HG02759 (cell line): ENCODE measurements at regions not wholly inside any gene's neighbourhood (a gene's known extent, or its start where the extent isn't known, plus 50 kb on each side); places are given as distances from the start of the nearest gene placed in this dataset.

Experiments
- ATAC-seq: cut with Tn5 transposase; IDR thresholded peaks from one replicate; pipeline ENCODE4 v1.9.1; 2021; ENCODE audit warnings: mild to moderate bottlenecking, moderate library complexity; ENCODE audit not compliant: unreplicated experiment

DNA sequence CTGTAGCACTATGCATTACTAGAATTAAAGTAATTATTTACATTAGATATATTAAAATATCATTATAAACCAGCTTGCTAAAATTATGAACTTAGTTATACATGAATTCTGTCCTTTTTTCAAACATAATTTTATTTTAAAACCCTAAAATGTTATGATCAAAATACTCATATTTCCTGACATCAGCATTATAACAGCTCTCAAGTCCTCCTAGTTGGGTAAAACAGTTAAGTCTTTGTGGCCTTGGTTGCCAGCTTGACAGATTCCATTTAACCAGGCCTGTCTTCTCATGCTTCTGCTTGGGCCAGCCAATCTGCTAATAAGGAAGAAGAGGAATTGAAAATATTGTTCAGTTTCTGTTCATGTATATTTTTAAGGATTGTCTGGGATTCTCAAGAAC is 147.9 kb upstream of the SLC35B3 start:
- no peak for ATAC-seq

DNA sequence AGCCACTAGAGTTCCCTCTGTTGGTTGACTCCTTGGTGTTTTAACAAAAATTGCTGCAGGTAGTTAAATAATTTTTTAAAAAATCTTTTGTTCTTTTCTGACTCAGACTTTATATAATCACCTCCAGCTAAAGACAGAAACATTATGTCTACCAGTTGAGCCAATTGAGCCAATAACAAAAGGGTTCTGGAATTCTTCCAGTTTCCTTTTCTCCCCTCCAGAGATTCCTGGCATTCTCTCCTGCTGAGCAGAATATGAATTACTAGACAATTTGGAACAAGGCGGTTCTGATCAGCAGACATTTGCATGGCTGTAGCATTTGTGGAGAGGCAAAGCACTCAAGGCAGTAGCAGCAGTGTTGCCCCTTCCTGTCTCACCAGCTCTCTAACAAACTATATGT is 144.0 kb upstream of the SLC35B3 start:
- ATAC-seq, result no peak

DNA sequence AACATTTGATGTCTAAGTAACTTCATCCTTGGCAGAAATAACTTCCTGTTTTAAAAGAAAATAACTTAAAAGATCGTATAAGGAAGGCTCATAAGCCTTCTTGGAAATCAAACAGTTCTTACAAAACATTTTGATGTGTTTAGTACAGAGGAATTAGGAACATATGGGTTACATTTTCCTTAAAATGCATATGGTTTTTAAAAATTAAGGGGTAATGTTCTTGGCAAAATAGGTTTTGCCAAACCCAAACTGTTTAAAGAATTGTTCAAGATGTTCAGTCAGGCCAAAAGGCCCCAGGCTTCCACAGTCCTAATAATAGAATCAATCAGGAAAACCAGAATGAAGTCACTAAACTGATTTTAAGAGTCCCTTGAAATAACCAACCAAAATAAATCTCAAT is 142.7 kb upstream of the SLC35B3 start:
- ATAC-seq, result no peak

DNA sequence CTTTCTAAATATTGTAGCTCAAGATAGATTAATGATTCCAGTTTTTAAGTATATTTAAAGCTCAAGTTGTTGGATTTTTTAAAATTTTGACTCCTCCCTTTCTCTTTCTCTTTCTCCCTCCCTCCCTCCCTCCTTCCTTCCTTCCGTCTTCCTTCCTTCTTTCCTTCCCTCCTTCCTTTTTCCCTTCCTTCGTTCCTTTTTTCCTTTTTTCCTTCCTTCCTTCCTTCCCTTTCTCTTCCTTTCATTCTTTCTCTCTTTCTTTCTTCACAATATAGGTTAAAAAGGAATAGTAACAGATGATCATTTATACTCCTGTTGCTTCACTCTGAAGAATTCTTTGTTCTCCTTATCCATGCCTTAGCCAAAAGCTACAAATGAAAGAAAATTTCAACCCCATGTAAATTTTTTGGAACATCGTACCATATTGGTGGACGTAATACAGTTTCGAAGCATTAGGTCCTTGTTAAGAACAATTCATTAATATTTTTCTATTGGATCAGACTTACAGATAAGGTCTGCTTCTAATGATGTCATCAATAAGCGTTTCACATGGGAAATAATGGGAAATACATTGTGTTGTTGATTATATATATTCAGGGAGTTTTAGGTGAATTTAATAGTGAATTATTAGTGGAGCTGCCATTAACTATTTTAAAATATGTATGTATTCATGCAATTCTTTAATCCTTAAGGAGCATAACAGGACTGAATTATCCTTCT is 139.6 kb upstream of the SLC35B3 start:
- ATAC-seq, result no peak

DNA sequence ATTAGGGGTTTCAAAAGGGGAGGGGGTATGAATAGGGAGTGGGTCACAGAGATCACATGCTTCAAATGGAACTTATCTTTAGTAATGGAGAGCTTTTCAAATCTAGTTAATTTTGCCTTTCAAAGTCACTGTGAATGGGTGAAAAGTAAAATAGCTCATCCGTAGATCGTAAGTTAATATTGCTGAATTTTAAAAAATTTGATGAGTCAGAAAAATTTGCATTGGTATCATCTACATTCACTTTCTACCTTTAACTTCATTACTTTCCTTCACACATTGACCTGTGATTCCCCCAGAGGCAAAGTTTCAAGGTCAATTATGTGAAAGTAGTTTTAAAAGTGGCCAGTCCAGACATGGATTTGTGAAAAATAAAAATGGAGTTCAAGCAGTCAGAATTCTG is 139.0 kb upstream of the SLC35B3 start:
- no peak for ATAC-seq

DNA sequence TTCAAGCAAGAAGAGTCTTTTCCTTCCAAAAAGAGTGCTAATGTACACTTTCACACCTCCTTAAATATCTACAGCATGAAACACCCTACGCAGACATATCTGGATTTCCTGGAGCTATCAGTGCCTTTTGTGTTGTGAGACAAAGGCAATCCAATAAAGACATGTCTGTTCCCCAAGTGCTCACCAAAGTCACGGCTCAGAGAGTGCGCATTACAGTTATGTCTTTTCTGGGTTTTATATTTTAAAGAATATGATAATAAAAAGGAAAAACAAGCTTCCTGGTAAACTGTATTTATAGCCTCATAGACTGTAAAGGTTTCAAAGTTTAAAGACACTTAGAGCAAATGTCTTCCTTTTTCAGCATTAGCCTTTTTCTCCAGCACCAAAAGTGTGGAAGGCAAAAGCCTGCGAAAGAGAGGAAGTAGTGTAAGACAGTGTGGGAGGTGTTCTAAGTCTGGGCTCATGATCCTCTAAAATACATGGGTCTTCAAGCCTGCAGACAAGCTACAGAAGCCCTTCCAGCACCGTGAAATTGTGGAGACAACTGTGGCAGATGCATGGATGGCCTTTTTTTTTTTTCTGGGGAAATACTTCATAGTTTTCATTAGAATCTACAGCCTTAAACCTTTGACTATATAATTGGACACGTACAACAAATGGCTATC is 135.0 kb upstream of the SLC35B3 start:
- ATAC-seq, result no peak

DNA sequence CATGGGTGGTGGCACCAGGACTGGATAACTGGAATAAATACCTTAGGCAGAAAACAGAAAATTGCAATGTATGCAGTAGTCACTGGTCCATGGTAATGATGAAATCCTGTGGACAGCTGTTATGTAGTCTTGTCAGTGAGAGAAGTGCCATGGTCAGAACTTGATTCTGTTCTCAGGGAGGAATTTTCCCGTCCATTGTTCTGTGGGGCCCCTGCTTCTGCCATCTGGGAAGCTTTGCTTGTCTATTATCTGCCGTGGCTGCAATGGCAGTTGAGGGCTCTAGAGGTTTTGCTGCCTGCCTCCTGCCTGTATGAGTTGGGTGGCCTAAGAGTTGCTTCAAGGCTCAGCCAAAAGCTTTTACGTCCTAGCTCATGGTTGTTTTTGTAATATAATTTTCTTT is 126.8 kb upstream of the SLC35B3 start:
- ATAC-seq, result no peak

DNA sequence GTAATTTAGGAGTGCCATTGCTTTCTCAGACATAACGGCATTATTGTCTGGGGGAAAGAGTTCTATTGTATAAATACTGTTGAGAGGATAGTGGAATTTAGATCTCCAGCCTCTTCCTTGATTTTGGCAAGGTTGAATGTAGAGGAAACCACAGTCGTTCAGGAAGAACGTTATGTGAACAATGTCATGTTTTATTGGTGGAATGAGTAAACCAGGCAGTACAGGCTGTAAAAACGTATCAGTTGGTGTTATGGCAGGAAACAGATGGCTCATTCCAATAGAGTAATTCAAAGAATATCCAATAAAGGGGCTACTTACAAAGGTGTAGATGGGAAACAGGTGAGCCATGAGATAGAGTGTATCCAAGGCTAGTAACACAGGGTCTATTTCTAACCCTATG is 123.6 kb upstream of the SLC35B3 start:
- ATAC-seq, result no peak

DNA sequence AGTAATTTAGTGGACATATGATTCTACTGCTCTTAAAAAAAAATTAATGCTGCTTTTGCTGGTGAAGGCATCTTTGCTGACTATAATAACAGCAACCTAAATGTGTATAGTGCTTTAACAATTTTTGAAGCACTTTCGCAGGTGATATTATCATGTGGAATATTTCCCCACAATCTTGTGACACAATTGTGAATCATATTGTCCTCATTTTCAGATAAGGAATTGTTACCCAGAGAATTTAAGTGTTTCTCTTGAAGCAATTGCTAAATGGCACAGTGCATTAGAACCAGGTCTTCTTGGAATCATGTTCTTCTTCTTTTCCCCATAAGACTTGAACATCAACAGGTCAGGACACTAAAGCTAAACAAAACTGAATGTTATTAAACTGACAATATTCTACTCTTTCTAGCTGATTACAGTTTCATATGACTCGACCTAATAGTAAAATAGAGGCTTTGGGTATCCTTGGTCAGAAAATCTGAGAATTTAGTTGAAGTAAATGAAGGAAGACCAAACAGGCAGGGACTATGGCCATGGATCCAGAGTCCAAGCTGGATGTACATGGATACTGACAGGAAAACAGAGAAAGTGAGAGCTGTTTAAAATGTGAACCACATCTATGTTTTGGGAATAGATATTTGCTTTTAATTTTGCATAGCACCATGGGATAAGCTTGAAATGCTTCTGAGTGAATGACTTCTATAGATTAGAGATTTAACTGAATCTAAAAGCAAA is 121.8 kb upstream of the SLC35B3 start:
- ATAC-seq, result no peak

DNA sequence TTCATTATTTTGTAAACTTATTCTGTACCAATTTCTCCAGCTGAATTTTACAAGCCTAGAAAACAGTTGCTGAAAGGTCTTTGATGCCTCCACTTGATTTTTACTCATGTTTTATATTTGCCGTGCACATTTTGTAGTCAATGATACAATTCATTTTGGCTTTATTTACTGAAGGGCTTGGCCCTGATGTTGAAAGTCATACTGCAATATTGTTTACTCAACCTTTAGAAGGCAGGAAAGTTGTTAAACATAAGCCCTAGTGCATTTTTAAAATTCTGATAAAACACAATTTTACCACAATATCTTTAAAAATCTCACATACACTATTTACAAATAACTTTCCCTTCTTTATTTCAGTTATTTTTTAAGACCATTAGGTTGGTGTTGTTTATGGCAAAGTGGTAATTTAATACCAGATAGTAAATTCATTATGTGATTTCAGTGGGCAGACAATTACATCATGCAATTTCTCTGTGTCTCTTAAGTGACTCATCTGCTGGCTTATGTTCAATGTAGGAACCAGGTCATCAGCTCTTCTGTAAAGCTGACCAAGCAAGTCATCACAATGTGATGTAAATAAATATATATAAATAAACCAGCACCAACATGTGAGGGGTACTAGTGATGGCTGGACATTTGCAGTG is 121.1 kb upstream of the SLC35B3 start:
- no peak for ATAC-seq

DNA sequence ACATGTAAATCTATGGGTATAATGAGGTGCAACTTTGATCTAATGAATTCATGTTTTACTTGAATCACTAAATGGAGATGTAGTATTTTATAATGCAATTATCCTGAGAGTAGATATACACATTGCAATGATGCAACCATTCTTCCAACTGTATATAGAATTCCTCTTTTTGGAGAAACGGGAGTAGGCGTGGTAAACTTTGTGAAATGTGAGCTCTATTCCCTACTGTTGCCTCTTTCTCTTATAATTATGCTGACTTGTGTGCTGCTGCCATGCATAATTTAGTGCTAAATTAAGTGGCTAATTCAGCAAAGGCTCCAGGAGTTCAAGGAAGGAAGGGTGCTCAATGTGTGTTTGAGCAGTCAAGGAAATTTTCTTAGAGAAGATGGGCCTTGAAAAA is 116.6 kb upstream of the SLC35B3 start:
- ATAC-seq, result no peak

DNA sequence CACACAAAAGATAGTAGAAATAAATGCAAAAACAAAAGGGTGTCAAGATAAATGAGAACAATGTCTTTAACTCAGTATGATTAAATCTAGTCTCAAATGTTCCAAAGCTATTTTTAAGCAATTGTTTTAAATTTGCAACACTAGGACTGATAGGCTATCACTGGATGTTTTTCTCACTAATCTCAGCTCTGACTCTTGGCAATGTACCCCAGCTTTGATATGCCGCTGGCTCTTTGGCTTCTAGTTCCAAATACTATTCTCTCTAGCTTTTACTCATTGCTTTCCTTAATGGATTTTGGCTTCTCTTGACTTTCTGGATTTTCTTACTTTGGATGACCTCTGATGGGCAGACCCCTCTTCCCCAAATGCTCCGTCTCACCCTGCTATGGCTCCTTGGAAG is 116.0 kb upstream of the SLC35B3 start:
- no peak for ATAC-seq

DNA sequence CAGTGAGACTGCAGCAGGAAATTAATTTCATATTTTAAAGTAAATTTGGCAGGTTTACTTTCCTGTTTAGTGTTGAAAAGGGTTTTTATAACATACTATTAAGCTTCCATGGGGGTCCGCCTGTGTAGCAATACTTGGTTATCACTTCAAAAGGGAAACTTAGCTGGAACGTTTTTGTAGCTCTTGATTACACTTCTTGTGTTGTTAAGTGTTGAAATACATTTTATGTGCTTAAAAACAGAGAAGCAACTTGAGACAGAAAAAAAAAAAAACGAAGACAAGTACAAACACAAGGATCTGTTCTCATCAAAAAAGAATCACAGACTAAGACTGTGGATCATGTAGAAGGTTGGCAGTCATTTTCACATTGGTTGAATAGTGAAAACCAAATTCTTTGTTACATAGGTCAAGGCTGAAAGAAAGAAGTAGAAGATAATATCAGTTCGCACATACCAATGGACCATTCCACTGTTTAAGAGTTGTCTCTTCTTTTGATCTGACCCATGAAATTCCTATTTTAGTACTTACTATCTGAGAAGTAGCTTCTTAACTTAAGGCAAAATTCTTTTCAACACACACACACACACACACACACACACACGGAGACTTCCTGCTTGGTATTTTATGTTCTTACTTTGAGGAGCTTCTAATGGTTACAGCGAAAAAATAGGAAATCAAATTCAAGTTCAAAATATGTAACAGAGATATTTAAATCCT is 113.9 kb upstream of the SLC35B3 start:
- ATAC-seq, result no peak

DNA sequence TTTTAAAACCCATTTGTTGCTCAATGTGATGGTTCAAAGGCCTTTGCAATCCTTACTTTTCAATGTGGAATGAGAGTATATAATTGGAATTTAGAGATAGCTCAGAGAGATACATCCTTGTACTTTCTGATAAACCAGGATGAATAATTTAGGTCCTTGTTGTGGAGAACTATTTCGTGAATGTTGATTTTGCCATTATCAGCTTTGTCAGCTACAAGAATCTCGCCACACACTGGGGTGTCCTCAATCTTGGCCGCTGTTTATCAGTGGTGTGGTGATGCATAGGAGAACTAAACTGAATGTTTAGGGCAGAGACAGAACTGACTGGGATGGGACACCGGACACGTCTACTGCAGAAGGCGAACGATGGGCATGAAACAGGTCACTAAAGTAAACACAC is 111.2 kb upstream of the SLC35B3 start:
- no peak for ATAC-seq

DNA sequence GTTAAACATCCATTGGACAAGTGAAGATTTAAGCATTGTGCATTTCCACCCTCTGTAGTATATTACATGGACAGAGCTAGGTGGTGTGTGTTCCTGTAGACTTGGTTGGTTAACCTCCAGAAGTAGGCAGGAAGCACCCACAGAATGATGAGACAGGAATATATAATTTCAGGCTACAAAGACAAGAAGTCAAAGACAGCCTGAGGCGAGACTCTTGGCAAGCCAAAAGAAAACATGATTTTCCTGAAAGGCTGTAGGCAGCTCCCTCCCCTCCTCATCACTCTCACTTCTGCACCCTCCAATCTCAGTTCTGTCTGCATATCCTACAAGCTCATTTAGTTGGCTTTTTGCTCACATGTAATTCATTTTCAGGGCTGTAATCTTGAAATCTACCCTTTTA is 110.0 kb upstream of the SLC35B3 start:
- ATAC-seq, result no peak

DNA sequence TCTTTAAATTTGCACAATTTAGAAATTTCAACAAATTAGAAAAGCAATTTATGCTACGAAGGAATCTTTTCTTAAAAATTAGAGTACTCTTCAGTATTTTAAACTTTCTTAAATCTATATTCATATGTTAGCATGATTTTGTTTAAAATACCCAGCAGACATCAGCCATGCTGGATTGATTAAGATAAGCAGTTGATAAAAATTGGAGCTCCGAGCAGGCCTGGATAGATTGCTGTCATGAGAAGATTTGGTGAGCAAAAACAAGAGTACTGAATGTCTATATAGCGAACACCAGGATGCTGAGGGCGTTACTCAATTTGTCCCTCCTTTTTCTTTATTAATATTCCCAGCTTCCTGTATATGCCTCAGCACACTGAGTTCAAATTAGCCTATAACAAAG is 108.4 kb upstream of the SLC35B3 start:
- no peak for ATAC-seq

DNA sequence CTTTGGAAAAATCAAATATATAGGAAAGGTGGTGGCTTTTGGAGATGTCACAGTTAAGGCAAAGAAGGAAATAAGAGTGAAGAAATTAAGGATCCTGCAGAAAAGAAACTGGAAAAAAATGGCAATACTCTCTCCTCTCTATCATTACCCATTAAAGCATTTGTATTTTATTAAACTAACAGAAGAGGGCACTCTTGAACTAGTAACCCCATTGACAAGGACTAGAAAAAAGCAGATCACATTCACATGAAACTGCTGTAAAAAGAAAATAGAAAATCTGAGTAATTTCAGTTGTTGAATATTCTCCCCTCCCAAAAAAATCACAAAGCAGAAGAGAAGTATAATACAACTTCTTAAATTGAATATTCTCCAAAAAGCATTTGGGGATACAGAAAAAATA is 104.1 kb upstream of the SLC35B3 start:
- no peak for ATAC-seq

DNA sequence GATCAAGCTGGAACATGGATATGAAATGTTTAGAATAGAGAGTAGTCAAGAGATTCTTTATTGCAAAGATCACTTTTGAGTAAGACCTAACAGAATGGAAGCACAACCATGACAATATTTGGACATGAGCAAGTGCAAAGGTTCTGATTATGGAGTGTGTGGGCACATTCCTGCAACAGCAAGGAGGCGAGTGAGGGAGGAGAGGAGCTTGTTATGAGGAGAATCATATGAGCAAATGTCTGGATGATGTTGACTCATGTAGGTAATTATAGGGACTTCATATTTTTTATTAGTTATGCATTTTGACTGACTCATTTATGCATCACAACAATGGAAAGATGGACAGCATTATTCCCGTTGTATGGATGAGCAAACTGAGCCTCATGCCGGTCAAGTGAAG is 100.8 kb upstream of the SLC35B3 start:
- ATAC-seq, result no peak

DNA sequence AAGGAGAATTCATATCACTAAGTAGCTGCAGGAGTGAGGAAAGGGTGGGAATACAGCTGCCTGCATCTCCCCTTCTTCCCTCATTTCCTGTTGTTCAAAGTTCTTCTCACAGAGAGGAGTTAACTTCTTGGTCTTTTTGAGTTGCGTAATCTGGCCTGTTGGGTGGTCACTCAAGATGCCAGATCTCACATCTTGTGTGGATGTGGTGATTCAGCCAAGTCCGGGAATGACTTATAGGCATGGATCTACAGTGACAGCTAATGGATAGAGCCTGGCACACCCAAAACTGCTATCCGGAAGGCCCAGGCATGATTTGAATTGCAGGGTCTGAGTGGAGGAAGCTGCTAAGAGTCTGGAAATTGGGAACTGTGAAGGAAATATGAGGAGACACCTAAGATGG is 100.2 kb upstream of the SLC35B3 start:
- no peak for ATAC-seq

DNA sequence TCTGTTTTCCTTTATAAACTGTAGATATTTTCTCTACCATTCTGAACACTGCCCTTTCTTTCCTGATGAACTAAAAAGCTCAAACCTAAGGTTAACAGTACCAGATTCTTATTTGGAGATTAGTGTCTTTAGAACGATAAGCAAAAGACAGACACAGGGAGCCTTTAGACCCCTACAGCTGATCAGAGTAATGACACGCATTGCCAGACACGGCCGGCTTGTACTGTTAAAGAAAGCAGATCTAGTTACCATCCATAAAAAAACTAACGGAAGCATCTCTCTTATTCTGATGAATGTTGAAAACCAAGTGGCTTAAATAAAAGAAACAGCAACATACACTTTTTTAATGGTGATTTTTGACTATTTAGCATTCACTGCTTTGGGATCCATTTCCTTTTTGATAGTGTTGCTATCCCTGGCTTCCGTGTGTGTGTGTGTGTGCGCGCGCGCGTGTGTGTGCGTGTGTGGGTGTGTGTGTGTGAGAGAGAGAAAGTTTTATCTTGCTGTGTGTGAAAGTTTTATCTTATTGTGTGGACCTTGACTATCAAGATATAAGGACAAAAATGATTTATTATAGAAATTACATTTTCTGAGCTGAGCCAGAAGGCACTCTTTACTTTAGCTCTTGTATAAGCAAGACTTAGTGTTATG is 95.6 kb upstream of the SLC35B3 start:
- no peak for ATAC-seq

DNA sequence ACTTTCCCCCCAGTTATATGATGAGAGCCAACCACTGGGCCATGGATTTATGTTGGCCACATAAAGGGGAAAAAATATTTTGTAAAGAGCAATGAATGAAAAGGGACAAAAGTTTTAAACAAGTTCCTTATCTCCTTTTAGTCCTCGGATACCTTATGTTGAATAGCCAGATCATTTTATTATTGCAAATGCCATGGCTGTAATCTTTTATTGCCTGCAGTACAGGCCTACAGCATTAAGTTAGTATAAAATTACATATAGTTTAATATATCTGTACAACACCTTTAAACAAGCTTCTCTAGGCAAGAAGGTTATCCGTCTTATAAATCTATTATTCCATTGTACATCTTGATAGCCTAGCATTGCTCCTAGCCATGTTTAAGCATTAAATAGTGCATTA is 93.9 kb upstream of the SLC35B3 start:
- ATAC-seq, result no peak
